ENCODE measurements at regions not wholly inside any gene's neighbourhood (a gene's known extent, or its start where the extent isn't known, plus 50 kb on each side); places are given as distances from the start of the nearest gene placed in this dataset.
A peak's percentile ranks its signal among the peaks of the same experiment; 100 is the strongest.

GRCh38 chr2:67792681-67793091 lies 270.1 kb downstream of the C1D start:
- Histone ChIP-seq H3K27me3 (no peaks in the 10 kb centered on the region), H3K4me1 (peaks cover 0 to 4% (median 0%) of the 10 kb centered on the region in 9 donors), H3K27ac (no peak overlapping the region), H3K9me3 (no peaks in the 10 kb centered on the region), H3K4me3 (no peak overlapping the region), H3K36me3 (no peaks in the 10 kb centered on the region)
- no peak for TF ChIP-seq CTCF (IDR thresholded peaks at IDR 0.05)
- WGBS, 2 donors, result 92 to 93% methylated on average over 8 of the region's 8 CpGs
- ATAC-seq (no peak), DNase-seq (no peak)
- intact Hi-C loops (cut with DNase I), result no loop called here

GRCh38 chr2:67797801-67798540 lies 264.8 kb downstream of the C1D start:
- TF ChIP-seq CTCF (IDR thresholded peaks at IDR 0.05), result no peak
- 47 to 58% methylated on average over 7 of the region's 7 CpGs for WGBS, 2 donors
- intact Hi-C loops (cut with DNase I), result no loop called here
- no peak for DNase-seq
- H3K4me3 ChIP-seq, result no peak overlapping the region
- peak overlapping the region in 5 of 10 donors; percentile 1 to 55 (median 42) for H3K27ac ChIP-seq
- ATAC-seq, result peak in 3 of 8 donors; percentile 19 to 33 (median 24)
- H3K27me3 ChIP-seq, result peaks cover 0 to 4% (median 0%) of the 10 kb centered on the region in 7 donors
- H3K4me1 ChIP-seq, result peaks cover 0 to 16% (median 0%) of the 10 kb centered on the region in 9 donors
- no peaks in the 10 kb centered on the region for H3K9me3 ChIP-seq
- no peaks in the 10 kb centered on the region for H3K36me3 ChIP-seq

GRCh38 chr2:67798541-67799160 lies 264.2 kb downstream of the C1D start:
- H3K27ac ChIP-seq, result peak overlapping the region in 6 of 10 donors; percentile 1 to 55 (median 36)
- DNase-seq (no peak), ATAC-seq (peak in 4 of 8 donors; percentile 25 to 49 (median 37))
- intact Hi-C loops (cut with DNase I), result no loop called here
- no peak for TF ChIP-seq CTCF (IDR thresholded peaks at IDR 0.05)
- H3K27me3 ChIP-seq, result peaks cover 0 to 4% (median 0%) of the 10 kb centered on the region in 7 donors
- H3K4me3 ChIP-seq, result no peak overlapping the region
- H3K36me3 ChIP-seq, result no peaks in the 10 kb centered on the region
- H3K4me1 ChIP-seq, result peaks cover 0 to 16% (median 0%) of the 10 kb centered on the region in 9 donors
- H3K9me3 ChIP-seq, result no peaks in the 10 kb centered on the region
- WGBS, 2 donors, result 48 to 66% methylated on average over 5 of the region's 5 CpGs

- H3K4me3 ChIP-seq, result no peak overlapping the region
- no peak for DNase-seq
- intact Hi-C loops (cut with DNase I), result no loop called here
Measured at GRCh38 chr2:67799886-67800285, 262.9 kb downstream of the C1D start.

More at GRCh38 chr2:67799886-67800285, 262.9 kb downstream of the C1D start:
- H3K36me3 ChIP-seq, result no peaks in the 10 kb centered on the region
- ATAC-seq, result no peak
- TF ChIP-seq CTCF (IDR thresholded peaks at IDR 0.05), result no peak
- no peak overlapping the region for H3K27ac ChIP-seq
- peaks cover 0 to 16% (median 0%) of the 10 kb centered on the region in 9 donors for H3K4me1 ChIP-seq
- H3K9me3 ChIP-seq, result no peaks in the 10 kb centered on the region
- peaks cover 0 to 4% (median 0%) of the 10 kb centered on the region in 7 donors for H3K27me3 ChIP-seq

Data from heart right ventricle (tissue), 16 donors.